HepG2 (cell line): ENCODE measurements at regions not wholly inside any gene's neighbourhood (a gene's known extent, or its start where the extent isn't known, plus 50 kb on each side); places are given as distances from the start of the nearest gene placed in this dataset.

Experiments
- POLR2A ChIP-seq, 2 experiments: IDR thresholded peaks; 2 replicates each; pipeline ENCODE4 v1.6.1; 2011; ENCODE audit warnings: low read depth in 2 of 2, low read length in 2 of 2, mild to moderate bottlenecking in 1 of 2, moderate library complexity in 1 of 2; ENCODE audit not compliant: insufficient read depth in 1 of 2
- ZNF414 ChIP-seq: sonication (generic); formaldehyde crosslinking; IDR thresholded peaks from 2 replicates; pipeline ENCODE4 v1.5.0; 2020; ENCODE audit warnings: missing genetic modification reagents

- TF ChIP-seq POLR2A (IDR thresholded peaks at IDR 0.05; ENCODE audit: insufficient read depth in 1 of 2, low read depth in 2 of 2, low read length in 2 of 2) (no peak), ZNF414 (CRISPR knock-in tag) (no peak)
Observed at GRCh38 chr5:99906776-99907175, 628.4 kb upstream of the FAM174A start.
